Activated effector memory CD4-positive, alpha-beta T cell treated with anti-CD3 and anti-CD28 coated beads, Interleukin-2, amount 50 U/mL, for 16 hours (primary cell): ENCODE measurements at regions not wholly inside any gene's neighbourhood (a gene's known extent, or its start where the extent isn't known, plus 50 kb on each side); places are given as distances from the start of the nearest gene placed in this dataset.

ENCODE experiments used
- DNase-seq: peaks from one replicate; pipeline ENCODE4 v3.0.0-alpha.2; 2020

DNA sequence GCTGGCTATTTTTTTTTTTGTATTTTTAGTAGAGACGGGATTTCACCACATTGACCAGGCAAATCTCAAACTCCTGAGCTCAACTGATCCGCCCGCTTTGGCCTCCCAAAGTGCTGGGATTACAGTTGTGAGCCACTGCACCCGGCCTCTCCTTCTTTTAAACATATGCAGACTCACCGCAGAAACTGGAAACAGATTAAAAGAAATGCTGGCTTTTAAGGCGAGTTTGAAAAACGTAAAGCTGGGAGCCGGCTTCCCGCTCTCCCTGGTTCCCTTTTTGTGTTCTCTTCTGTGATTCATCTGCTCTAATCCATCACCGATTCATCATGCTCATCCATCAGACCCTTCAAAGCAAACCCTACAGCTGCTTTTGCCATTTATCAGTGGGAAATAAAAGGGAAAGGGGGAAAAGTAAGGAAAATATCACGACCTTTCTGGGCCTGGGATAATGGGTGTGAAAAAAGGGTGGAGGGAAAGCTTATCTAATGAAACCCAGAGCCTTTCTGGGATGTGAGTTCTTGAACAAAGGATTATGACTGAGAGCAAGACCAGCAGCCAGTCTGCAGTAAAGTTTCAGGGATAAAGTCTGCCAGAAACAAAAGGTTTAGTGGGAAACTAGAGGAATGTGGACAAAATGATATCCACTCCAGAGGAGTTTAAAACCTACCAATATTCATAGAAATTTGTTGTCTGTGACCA is 92.3 kb upstream of the LRIG1 start:
- DNase-seq: no peak

- DNase-seq: no peak
These were observed 93.2 kb upstream of the LRIG1 start for GRCh38 chr3:66593978-66594377.

DNA sequence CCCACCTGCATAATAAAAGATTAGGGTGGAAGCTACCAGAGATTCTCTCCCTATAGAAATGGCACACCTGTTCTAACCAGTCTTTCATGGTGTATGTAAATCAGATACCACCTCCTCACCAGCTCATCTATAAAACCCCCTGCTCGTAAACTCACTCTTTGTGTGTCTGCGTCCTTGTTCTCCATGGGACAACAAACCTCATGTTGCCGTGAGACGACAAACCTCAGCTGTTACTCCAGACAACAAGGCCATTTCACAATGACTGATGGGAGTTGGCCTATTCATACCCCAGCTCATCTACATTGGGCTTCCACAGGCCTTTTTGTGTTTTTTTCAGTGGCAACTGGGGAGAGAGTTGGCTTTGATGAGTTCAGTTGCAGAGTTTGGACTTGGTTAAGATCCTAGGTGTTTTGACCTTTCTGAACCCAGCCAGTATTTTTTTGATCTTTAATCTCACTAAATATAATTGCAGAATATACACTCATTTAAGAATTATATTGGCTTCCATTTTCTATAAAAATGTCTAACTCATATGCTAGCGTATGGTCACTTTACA is 96.6 kb upstream of the LRIG1 start:
- DNase-seq: no peak

DNA sequence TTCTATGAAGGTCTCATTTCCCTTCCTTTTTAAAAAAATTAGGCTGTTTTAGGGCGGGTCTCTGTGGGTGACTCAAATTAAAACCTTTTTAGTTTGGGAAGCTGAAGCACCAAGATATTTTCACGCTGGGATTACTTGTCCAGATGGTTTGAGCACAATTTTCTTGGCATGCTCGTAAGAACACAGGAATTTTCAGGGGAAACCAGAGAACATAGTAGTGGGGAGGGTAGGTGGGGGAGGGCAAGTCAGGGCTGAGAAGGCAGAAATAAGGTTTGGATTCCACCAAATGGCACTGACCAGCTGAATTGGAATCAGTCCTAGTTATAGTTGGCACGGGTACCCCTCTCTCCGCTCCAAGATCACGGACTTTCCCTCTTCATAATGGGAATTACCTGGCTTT is 97.3 kb upstream of the LRIG1 start:
- DNase-seq: no peak

- no peak for DNase-seq
These were observed 101.4 kb upstream of the LRIG1 start for GRCh38 chr3:66602237-66602636.

GRCh38 chr3:66602691-66603090 is 101.9 kb upstream of the LRIG1 start:
- DNase-seq: no peak

DNA sequence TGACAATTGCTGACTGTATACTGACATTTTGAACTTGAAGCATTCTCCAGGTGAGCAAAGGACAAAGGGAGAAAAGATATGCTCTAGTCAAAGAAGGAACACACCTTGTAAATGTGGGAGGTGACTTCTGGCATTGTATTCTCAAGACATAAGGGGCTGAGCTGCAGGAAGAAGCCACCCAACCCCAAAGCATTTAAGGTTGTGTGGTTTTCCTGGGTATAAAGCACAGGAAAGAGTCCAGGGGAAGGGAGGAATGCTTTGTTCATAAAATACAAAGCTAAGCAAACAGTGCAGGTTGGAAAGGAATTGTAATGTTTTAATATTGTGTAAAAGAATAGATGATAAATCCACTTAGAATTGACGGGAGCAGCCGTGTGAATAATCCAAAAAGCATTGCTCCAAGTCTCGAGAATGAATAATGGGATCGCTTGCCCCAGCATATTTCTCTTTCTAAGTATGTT is 102.4 kb upstream of the LRIG1 start:
- no peak for DNase-seq

- no peak for DNase-seq
These were observed 103.7 kb upstream of the LRIG1 start for GRCh38 chr3:66604481-66604880.

- no peak for DNase-seq
These were observed 105.3 kb upstream of the LRIG1 start for GRCh38 chr3:66606126-66606525.

- no peak for DNase-seq
These were observed 106.0 kb upstream of the LRIG1 start for GRCh38 chr3:66606868-66607267.

DNA sequence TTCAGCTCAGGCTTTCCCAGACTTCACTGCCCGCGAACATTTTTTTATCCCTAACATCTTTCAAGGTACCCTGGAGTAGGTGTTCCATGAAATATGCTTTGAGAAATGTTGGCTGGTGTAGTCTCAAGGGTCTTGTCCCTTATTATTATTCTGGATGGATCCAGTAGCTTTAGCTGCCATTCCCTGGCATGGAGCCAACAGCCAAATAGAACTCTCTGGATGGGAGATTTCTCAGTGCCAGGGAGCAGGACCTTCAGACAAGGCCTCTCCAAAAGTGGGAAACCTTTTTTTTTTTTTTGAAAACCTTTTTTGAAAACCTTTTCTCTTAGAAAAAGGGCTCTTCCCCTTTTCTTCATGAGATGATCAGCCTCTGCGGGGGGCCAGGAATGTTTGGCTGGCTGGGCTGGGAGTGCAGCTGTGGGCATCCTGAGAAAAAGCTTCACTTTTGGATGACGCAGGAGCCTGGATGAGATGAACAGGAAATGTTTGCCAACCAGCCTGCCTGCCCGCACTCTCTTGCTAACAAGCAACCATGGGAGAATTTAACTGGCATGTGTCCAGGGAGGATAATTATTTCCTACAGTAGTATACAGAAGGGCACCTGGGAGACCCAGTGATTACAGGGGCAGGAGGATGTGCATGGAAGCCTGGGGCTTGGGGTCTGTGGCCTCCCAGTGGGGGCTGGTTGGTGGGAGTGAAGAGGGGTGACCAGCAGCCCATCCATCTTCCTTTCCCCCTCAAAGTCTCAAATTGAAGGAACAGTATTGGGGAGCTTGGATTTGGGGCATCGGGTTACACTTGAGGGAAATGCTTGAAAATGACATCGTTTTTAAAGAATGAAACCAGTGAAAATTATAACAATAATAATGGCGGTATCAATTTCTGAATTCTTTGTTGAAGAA is 109.1 kb upstream of the LRIG1 start:
- DNase-seq: no peak

GRCh38 chr3:66610562-66610909 is 109.7 kb upstream of the LRIG1 start:
- no peak for DNase-seq

GRCh38 chr3:66615643-66616301 is 115.0 kb upstream of the LRIG1 start:
- DNase-seq: no peak

DNA sequence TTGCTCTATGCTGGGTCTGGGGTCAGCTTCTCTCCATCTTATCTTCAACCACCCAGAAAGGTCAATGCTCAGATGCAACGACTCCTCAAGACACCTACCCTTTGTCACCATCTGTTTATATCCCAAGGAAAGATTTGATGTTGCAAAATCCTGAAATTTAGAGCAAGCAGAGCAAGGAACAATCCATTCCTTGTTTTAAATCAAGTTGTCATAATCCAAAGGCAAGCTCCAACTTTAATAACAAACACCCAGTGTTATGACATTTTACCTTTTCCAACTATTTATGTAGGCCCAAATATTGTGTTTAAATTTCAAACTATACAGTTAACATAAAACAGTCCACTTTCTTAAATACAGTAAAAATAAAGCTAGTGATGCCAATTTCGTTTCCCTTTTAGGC is 116.5 kb upstream of the LRIG1 start:
- DNase-seq: no peak

GRCh38 chr3:66618066-66618465 is 117.2 kb upstream of the LRIG1 start:
- DNase-seq: no peak

DNA sequence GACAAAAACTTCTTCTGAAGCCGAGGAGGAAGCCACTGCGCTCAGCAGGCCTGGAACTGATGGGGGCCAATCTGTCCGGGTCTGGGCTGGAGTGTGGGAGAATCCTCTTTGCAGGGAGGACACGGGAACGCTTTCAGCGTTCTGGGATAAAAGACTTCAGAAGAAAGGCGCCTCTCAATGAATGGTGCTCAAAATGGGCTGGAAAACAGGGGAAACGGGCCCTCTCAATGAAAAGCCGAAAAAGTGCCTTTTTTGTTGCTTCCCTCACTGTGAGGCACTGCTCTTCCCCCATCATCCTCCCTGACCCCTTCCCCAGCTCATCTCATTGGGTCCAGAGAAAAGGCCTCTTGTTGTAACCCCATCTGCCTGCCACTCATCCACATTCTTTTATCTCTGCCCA is 119.5 kb upstream of the LRIG1 start:
- DNase-seq: no peak

GRCh38 chr3:66622756-66623457 is 122.1 kb upstream of the LRIG1 start:
- DNase-seq: no peak

DNA sequence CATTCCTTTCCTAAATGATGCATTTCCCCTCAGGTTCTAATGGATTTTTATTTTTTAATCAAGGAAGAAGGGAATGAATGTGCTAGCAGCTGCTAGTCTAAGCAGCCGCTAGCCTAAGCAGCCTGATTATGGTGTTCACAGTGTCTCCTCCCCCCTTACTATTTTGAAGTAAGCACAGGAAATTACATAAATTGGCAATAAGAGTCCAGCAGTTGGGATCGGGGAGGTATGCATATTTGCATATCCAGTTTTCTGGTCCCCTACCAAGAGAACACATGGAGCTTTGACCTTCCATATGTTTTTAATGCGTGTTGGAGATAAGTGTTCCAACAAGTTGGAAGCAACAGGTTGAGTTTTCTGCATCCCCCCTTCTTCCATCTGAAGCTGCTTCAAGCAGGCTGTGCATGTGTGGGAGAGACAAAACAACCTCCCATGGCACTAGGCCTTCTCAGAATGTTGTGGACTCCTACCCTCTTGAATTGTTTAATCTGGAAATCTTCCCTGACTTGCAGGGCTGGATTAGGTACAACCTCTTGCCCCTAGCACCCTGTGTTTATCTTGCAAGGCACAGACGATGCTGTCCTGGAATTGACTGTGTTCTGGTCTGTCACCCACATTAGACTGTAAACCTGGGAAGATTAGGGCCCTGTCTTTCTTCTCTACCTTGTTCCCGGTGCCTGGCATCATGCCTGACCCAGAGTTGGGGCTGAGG is 124.8 kb upstream of the LRIG1 start:
- DNase-seq: no peak

DNA sequence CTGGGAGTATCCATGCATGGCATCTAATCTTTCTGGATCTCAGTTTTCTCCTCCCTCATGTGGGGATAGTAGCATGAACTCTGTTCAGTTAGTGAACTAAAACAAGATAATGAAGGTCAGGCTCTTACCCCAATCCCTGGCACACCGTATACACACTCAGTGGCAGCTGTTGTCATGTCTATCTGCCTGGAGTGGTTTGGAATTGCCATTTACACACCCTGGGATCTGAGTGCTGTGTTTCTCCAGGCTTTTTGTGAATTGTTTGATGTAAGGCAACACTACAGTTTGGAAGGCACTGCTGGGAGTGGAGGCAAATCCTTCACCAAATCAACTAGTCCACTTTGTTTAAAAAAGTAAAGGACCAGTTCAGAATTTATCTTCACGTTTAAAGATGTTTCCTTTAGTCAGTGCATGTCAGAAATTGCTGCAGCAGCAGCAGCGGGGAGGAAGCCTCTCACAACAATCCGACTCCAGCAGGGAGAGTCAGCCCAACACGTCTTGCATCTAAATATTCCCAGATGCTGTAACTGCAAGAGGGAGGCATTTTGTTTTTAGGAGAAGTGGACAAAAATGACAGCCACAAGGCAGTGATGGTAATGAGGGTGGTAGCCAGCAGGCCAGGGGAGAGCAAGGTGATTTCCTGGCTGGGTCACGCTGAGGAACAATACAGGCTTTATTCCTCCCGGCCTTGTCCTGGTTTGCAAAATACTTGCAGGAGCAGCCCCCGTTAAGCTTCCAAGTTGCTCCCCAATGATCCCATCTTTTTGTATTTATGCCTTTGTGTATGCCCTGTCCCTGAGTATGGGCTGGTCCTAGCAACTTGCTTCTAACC is 128.5 kb upstream of the LRIG1 start:
- no peak for DNase-seq

- no peak for DNase-seq
These were observed 129.2 kb upstream of the LRIG1 start for GRCh38 chr3:66629982-66630368.
